ENCODE measurements at regions not wholly inside any gene's neighbourhood (a gene's known extent, or its start where the extent isn't known, plus 50 kb on each side); places are given as distances from the start of the nearest gene placed in this dataset.

DNA sequence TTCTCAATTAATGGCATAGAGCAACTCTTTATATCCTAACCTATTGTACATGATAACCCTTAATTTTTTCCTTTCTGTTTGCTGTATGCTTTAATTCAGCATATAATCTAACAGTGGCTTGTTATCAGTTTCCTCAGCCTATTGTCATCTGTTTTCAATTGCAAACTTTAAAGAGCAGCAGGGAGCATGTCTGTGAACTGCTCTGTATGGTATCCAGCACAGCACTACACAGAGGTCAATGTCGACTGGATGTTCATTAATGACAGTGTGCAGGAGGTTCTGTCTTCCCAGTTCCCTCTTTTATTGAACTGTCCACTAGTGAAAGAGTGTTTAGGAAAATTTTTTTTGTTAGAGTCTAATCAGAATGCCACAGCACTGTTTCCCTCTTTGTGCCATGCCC lies 609.1 kb downstream of the SOX5 start:
- TF ChIP-seq, protein P1, sequence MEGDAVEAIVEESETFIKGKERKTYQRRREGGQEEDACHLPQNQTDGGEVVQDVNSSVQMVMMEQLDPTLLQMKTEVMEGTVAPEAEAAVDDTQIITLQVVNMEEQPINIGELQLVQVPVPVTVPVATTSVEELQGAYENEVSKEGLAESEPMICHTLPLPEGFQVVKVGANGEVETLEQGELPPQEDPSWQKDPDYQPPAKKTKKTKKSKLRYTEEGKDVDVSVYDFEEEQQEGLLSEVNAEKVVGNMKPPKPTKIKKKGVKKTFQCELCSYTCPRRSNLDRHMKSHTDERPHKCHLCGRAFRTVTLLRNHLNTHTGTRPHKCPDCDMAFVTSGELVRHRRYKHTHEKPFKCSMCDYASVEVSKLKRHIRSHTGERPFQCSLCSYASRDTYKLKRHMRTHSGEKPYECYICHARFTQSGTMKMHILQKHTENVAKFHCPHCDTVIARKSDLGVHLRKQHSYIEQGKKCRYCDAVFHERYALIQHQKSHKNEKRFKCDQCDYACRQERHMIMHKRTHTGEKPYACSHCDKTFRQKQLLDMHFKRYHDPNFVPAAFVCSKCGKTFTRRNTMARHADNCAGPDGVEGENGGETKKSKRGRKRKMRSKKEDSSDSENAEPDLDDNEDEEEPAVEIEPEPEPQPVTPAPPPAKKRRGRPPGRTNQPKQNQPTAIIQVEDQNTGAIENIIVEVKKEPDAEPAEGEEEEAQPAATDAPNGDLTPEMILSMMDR (IDR thresholded peaks at IDR 0.05): no peak
- TF ChIP-seq POLR2A (IDR thresholded peaks at IDR 0.05): no peak
